Osteoblast (primary cell): ENCODE measurements at regions not wholly inside any gene's neighbourhood (a gene's known extent, or its start where the extent isn't known, plus 50 kb on each side); places are given as distances from the start of the nearest gene placed in this dataset.

Experiments used
- DNase-seq: peaks from one replicate; pipeline ENCODE4 v3.0.0; 2011; ENCODE audit warnings: low spot score, mixed read lengths; ENCODE audit not compliant: insufficient read length; ENCODE audit errors: missing footprints
- H2AFZ ChIP-seq: 2 replicates; pipeline ENCODE4 v1.6.0; 2011; ENCODE audit warnings: mild to moderate bottlenecking, low read length
- H3K27ac ChIP-seq: 2 replicates; pipeline ENCODE4 v1.5.1; 2011; ENCODE audit warnings: mild to moderate bottlenecking, low read depth, low read length, moderate library complexity
- H3K27me3 ChIP-seq: 2 replicates; pipeline ENCODE4 v1.6.0; 2012; ENCODE audit warnings: mild to moderate bottlenecking, control low read depth, inconsistent platforms, low read length, moderate library complexity; ENCODE audit not compliant: insufficient read depth
- H3K36me3 ChIP-seq: 2 replicates; pipeline ENCODE4 v1.5.1; 2011; ENCODE audit warnings: mild to moderate bottlenecking, low read length, control low read depth, moderate library complexity; ENCODE audit not compliant: insufficient read depth
- H3K4me1 ChIP-seq: 2 replicates; pipeline ENCODE4 v1.5.1; 2011; ENCODE audit warnings: mild to moderate bottlenecking, low read length, control low read depth, moderate library complexity; ENCODE audit not compliant: insufficient read depth
- H3K4me2 ChIP-seq: 2 replicates; pipeline ENCODE4 v1.6.0; 2011; ENCODE audit warnings: mild to moderate bottlenecking, low read length; ENCODE audit not compliant: insufficient read depth
- H3K4me3 ChIP-seq: fragments of 200-600 bp; sonication (generic); 3 replicates; pipeline ENCODE4 v1.5.1; 2012; ENCODE audit warnings: mild to moderate bottlenecking, low read length, inconsistent platforms; ENCODE audit not compliant: insufficient read depth
- H3K79me2 ChIP-seq: 2 replicates; pipeline ENCODE4 v1.6.0; 2012; ENCODE audit warnings: mild to moderate bottlenecking, low read length, control low read depth, inconsistent platforms; ENCODE audit not compliant: insufficient read depth
- H3K9me3 ChIP-seq: 2 replicates; pipeline ENCODE4 v1.5.1; 2011; ENCODE audit warnings: low read depth, low read length, control low read depth
- H4K20me1 ChIP-seq: 2 replicates; pipeline ENCODE4 v1.6.0; 2012; ENCODE audit warnings: mild to moderate bottlenecking, low read length, control low read depth; ENCODE audit not compliant: insufficient read depth
- TF ChIP-seq, protein P1 (sequence below): IDR thresholded peaks from 2 replicates; pipeline ENCODE4 v1.5.1; 2011; ENCODE audit warnings: mild to moderate bottlenecking, low read depth, low read length, moderate library complexity; ENCODE audit errors: extremely low read depth

DNA sequence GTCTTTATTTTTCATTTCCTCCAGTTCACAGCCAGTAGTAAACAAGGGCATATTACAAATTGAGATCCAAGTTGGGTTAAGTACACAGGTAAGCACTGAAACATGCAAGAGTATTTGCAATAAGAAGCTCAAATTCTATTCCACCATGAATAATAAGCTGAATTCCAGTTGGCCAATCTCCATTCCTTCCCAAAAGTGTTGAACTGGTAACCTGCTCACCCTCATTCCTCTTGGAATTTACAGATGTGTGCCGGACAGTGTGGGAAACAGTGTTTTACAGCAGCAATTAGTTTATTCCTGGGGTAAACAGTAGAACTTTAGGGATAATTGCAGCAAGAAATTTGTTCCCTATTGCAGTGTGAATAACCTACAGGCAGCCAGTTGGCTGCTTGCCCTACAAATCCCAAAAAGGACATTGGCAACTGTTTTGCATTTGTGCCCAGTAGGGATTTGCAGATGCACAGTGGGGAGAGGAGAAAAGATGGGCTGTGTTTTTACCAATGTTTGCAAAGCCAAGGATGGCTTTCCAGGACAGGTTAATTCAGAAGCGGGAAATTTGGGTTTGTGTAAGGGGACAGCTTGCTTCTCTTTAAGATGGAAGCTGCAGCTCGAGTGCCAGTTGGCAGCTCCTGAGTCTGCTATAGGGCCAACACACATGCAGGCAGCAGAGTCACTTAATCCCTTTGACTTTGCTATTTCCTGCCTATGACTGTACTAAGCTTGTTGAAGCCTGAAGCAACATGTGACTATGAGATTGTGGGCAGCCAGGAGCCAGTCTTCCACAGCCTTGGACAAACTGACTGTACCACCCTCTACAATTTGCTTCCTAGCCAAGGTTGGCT lies 318.9 kb downstream of the MAP2K6 start:
- no peak overlapping the region for H3K4me3 ChIP-seq
- DNase-seq, result peak; percentile 27
- H3K27me3 ChIP-seq, result no peaks in the 10 kb centered on the region
- H4K20me1 ChIP-seq, result no peaks in the 10 kb centered on the region
- H3K4me2 ChIP-seq, result peak overlapping the region; percentile 19
- H3K9me3 ChIP-seq, result no peaks in the 10 kb centered on the region
- no peaks in the 10 kb centered on the region for H3K79me2 ChIP-seq
- peaks cover 22% of the 10 kb centered on the region for H3K4me1 ChIP-seq
- no peak overlapping the region for H2AFZ ChIP-seq
- no peaks in the 10 kb centered on the region for H3K36me3 ChIP-seq
- TF ChIP-seq, protein P1, sequence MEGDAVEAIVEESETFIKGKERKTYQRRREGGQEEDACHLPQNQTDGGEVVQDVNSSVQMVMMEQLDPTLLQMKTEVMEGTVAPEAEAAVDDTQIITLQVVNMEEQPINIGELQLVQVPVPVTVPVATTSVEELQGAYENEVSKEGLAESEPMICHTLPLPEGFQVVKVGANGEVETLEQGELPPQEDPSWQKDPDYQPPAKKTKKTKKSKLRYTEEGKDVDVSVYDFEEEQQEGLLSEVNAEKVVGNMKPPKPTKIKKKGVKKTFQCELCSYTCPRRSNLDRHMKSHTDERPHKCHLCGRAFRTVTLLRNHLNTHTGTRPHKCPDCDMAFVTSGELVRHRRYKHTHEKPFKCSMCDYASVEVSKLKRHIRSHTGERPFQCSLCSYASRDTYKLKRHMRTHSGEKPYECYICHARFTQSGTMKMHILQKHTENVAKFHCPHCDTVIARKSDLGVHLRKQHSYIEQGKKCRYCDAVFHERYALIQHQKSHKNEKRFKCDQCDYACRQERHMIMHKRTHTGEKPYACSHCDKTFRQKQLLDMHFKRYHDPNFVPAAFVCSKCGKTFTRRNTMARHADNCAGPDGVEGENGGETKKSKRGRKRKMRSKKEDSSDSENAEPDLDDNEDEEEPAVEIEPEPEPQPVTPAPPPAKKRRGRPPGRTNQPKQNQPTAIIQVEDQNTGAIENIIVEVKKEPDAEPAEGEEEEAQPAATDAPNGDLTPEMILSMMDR, result no peak
- H3K27ac ChIP-seq, result no peak overlapping the region

DNA sequence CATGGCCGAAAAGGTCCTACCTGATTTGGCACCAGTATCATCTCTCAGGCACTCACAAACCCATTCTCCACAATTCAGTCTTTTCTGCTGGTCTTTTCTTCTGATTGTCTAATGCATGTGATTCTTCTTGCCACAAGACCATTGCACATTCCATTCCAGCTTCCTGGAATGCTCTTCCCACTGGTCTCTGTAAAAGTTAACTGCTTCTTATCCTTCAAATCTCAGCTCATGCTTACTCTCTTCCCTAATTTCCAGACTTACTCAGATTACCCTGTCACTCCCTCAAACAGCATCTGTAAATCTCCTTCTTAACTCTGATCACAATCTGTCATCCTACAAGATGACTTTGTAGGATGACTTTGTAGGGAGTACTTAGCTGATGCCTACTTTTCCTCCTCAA lies 320.2 kb downstream of the MAP2K6 start:
- no peak for DNase-seq
- Histone ChIP-seq H4K20me1 (no peaks in the 10 kb centered on the region), H3K9me3 (no peaks in the 10 kb centered on the region), H3K36me3 (no peaks in the 10 kb centered on the region), H3K4me3 (no peak overlapping the region), H3K27ac (no peak overlapping the region), H3K4me1 (peaks cover 22% of the 10 kb centered on the region), H3K79me2 (no peaks in the 10 kb centered on the region), H3K27me3 (no peaks in the 10 kb centered on the region), H3K4me2 (no peak overlapping the region), H2AFZ (no peak overlapping the region)
- TF ChIP-seq, protein P1, result no peak

DNA sequence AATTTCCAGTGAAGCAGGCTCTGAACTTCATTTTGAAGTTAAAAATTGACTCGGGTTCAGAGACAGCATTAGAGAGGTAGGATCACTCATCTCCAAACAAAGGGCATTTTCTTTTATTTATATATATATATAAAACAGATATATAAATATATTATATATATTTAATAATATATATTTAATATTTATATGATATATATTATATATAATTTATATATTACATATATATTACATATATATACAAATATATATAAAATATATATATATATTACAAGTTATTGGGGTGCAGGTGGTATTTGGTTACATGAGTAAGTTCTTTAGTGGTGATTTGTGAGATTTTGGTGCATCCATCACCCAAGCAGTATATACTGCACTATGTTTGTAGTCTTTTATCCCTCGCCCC lies 320.8 kb downstream of the MAP2K6 start:
- DNase-seq, result no peak
- TF ChIP-seq, protein P1, result no peak
- Histone ChIP-seq H3K4me1 (peaks cover 22% of the 10 kb centered on the region), H3K4me3 (no peak overlapping the region), H3K9me3 (no peaks in the 10 kb centered on the region), H3K79me2 (no peaks in the 10 kb centered on the region), H3K27me3 (no peaks in the 10 kb centered on the region), H3K36me3 (no peaks in the 10 kb centered on the region), H3K4me2 (no peak overlapping the region), H4K20me1 (no peaks in the 10 kb centered on the region), H3K27ac (no peak overlapping the region), H2AFZ (no peak overlapping the region)

DNA sequence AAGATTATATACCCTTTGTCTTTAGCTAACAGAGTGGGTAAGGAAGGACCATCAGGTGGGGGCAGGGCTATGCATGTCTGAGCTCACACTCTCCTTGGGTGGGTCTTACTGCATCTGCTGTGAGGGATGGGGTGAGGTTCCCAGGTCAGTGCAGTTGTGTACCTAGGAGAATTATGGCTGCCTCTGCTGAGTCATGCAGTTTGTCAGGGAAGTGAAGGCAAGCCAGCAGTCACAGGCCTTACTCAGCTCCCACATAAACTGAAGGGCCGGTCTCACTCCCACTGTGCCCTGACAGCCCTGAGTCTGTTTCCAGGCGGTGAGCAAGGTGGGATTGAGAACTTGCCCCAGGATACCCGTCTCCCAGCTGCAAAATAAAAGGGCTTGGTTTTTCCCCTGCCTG lies 328.6 kb downstream of the MAP2K6 start:
- H3K4me1 ChIP-seq, result no peaks in the 10 kb centered on the region
- H3K27me3 ChIP-seq, result no peaks in the 10 kb centered on the region
- DNase-seq, result no peak
- TF ChIP-seq, protein P1, result no peak
- H4K20me1 ChIP-seq, result no peaks in the 10 kb centered on the region
- no peak overlapping the region for H3K4me2 ChIP-seq
- no peak overlapping the region for H3K27ac ChIP-seq
- no peak overlapping the region for H3K4me3 ChIP-seq
- H2AFZ ChIP-seq, result peak overlapping the region; percentile 65
- H3K9me3 ChIP-seq, result no peaks in the 10 kb centered on the region
- H3K79me2 ChIP-seq, result no peaks in the 10 kb centered on the region
- H3K36me3 ChIP-seq, result no peaks in the 10 kb centered on the region
